ENCODE measurements at regions not wholly inside any gene's neighbourhood (a gene's known extent, or its start where the extent isn't known, plus 50 kb on each side); places are given as distances from the start of the nearest gene placed in this dataset.
A peak's percentile ranks its signal among the peaks of the same experiment; 100 is the strongest.

GRCh38 chr12:77120156-77121085 is 55.1 kb upstream of the E2F7 start:
- DNase-seq (ENCODE audit: low spot score): peak; percentile 74

GRCh38 chr12:77118696-77119095 is 53.3 kb upstream of the E2F7 start:
- no peak for DNase-seq (ENCODE audit: low spot score)

- no peak for DNase-seq (ENCODE audit: low spot score)
Measured at GRCh38 chr12:77116277-77116676, 50.9 kb upstream of the E2F7 start.

- DNase-seq (ENCODE audit: low spot score): no peak
Measured at GRCh38 chr12:77115471-77115870, 50.1 kb upstream of the E2F7 start.
